ENCODE measurements at regions not wholly inside any gene's neighbourhood (a gene's known extent, or its start where the extent isn't known, plus 50 kb on each side); places are given as distances from the start of the nearest gene placed in this dataset.

GRCh38 chr2:11031876-11032275 lies 120.1 kb downstream of the KCNF1 start:
- H3K27me3 Mint-ChIP-seq: peaks cover 33% of the 10 kb centered on the region
- DNase-seq: no peak
- no peak overlapping the region for H3K27ac Mint-ChIP-seq
- no peak overlapping the region for H3K4me3 Mint-ChIP-seq
- H3K36me3 Mint-ChIP-seq (ENCODE audit: low read depth): no peaks in the 10 kb centered on the region
- no peaks in the 10 kb centered on the region for H3K4me1 Mint-ChIP-seq (ENCODE audit: low read depth)
- peaks cover 17% of the 10 kb centered on the region for H3K9me3 Mint-ChIP-seq

GRCh38 chr2:11032396-11032795 lies 120.7 kb downstream of the KCNF1 start:
- peaks cover 22% of the 10 kb centered on the region for H3K9me3 Mint-ChIP-seq

GRCh38 chr2:11033114-11033513 lies 121.4 kb downstream of the KCNF1 start:
- H3K27me3 Mint-ChIP-seq: peaks cover 43% of the 10 kb centered on the region
- H3K4me1 Mint-ChIP-seq (ENCODE audit: low read depth): no peaks in the 10 kb centered on the region
- H3K27ac Mint-ChIP-seq: no peak overlapping the region
- H3K36me3 Mint-ChIP-seq (ENCODE audit: low read depth): no peaks in the 10 kb centered on the region
- no peak for DNase-seq
- no peak overlapping the region for H3K4me3 Mint-ChIP-seq
- H3K9me3 Mint-ChIP-seq: peaks cover 29% of the 10 kb centered on the region

More at GRCh38 chr2:11032396-11032795, 120.7 kb downstream of the KCNF1 start:
- no peak overlapping the region for H3K4me3 Mint-ChIP-seq
- no peak for DNase-seq
- no peak overlapping the region for H3K27ac Mint-ChIP-seq
- H3K27me3 Mint-ChIP-seq: peaks cover 38% of the 10 kb centered on the region
- H3K36me3 Mint-ChIP-seq (ENCODE audit: low read depth): no peaks in the 10 kb centered on the region
- no peaks in the 10 kb centered on the region for H3K4me1 Mint-ChIP-seq (ENCODE audit: low read depth)

- Mint-ChIP-seq H3K4me3 (no peak overlapping the region), H3K27ac (no peak overlapping the region), H3K4me1 (ENCODE audit: low read depth) (no peaks in the 10 kb centered on the region), H3K27me3 (peaks cover 60% of the 10 kb centered on the region), H3K36me3 (ENCODE audit: low read depth) (no peaks in the 10 kb centered on the region), H3K9me3 (peaks cover 38% of the 10 kb centered on the region)
- DNase-seq: no peak
Measured at GRCh38 chr2:11038641-11039040, 116.6 kb upstream of the SLC66A3 start.

GRCh38 chr2:11040992-11041391 lies 114.3 kb upstream of the SLC66A3 start:
- H3K27ac Mint-ChIP-seq: no peak overlapping the region
- H3K4me3 Mint-ChIP-seq: no peak overlapping the region
- no peaks in the 10 kb centered on the region for H3K36me3 Mint-ChIP-seq (ENCODE audit: low read depth)
- H3K4me1 Mint-ChIP-seq (ENCODE audit: low read depth): no peaks in the 10 kb centered on the region
- H3K27me3 Mint-ChIP-seq: peaks cover 57% of the 10 kb centered on the region
- H3K9me3 Mint-ChIP-seq: peaks cover 35% of the 10 kb centered on the region
- no peak for DNase-seq

- no peak overlapping the region for H3K4me3 Mint-ChIP-seq
- no peaks in the 10 kb centered on the region for H3K36me3 Mint-ChIP-seq (ENCODE audit: low read depth)
- peaks cover 19% of the 10 kb centered on the region for H3K9me3 Mint-ChIP-seq
- DNase-seq: no peak
- peaks cover 41% of the 10 kb centered on the region for H3K27me3 Mint-ChIP-seq
- no peaks in the 10 kb centered on the region for H3K4me1 Mint-ChIP-seq (ENCODE audit: low read depth)
- H3K27ac Mint-ChIP-seq: no peak overlapping the region
Measured at GRCh38 chr2:11042841-11043240, 112.4 kb upstream of the SLC66A3 start.

GRCh38 chr2:11043245-11043644 lies 112.0 kb upstream of the SLC66A3 start:
- Mint-ChIP-seq H3K27ac (no peak overlapping the region), H3K9me3 (peaks cover 15% of the 10 kb centered on the region), H3K36me3 (ENCODE audit: low read depth) (no peaks in the 10 kb centered on the region), H3K4me1 (ENCODE audit: low read depth) (no peaks in the 10 kb centered on the region), H3K27me3 (peaks cover 37% of the 10 kb centered on the region), H3K4me3 (no peak overlapping the region)
- no peak for DNase-seq

GRCh38 chr2:11044201-11044600 lies 111.1 kb upstream of the SLC66A3 start:
- Mint-ChIP-seq H3K27me3 (peaks cover 35% of the 10 kb centered on the region), H3K4me1 (ENCODE audit: low read depth) (no peaks in the 10 kb centered on the region), H3K27ac (no peak overlapping the region), H3K9me3 (peaks cover 8% of the 10 kb centered on the region), H3K4me3 (no peak overlapping the region), H3K36me3 (ENCODE audit: low read depth) (no peaks in the 10 kb centered on the region)
- no peak for DNase-seq

- no peaks in the 10 kb centered on the region for H3K36me3 Mint-ChIP-seq (ENCODE audit: low read depth)
- no peaks in the 10 kb centered on the region for H3K9me3 Mint-ChIP-seq
- H3K27ac Mint-ChIP-seq: no peak overlapping the region
- no peaks in the 10 kb centered on the region for H3K4me1 Mint-ChIP-seq (ENCODE audit: low read depth)
- no peak overlapping the region for H3K4me3 Mint-ChIP-seq
- H3K27me3 Mint-ChIP-seq: peaks cover 30% of the 10 kb centered on the region
- DNase-seq: no peak
Measured at GRCh38 chr2:11045294-11045693, 110.0 kb upstream of the SLC66A3 start.

GRCh38 chr2:11048335-11049008 lies 106.8 kb upstream of the SLC66A3 start:
- Mint-ChIP-seq H3K27me3 (peaks cover 7% of the 10 kb centered on the region), H3K4me3 (no peak overlapping the region), H3K4me1 (ENCODE audit: low read depth) (no peaks in the 10 kb centered on the region), H3K27ac (no peak overlapping the region), H3K9me3 (no peaks in the 10 kb centered on the region), H3K36me3 (ENCODE audit: low read depth) (no peaks in the 10 kb centered on the region)
- no peak for DNase-seq

- peaks cover 2% of the 10 kb centered on the region for H3K27me3 Mint-ChIP-seq
- no peak overlapping the region for H3K4me3 Mint-ChIP-seq
- DNase-seq: no peak
- H3K27ac Mint-ChIP-seq: no peak overlapping the region
- H3K4me1 Mint-ChIP-seq (ENCODE audit: low read depth): no peaks in the 10 kb centered on the region
- no peaks in the 10 kb centered on the region for H3K9me3 Mint-ChIP-seq
- no peaks in the 10 kb centered on the region for H3K36me3 Mint-ChIP-seq (ENCODE audit: low read depth)
Measured at GRCh38 chr2:11050565-11050964, 104.7 kb upstream of the SLC66A3 start.

- no peaks in the 10 kb centered on the region for H3K4me1 Mint-ChIP-seq (ENCODE audit: low read depth)
- no peak for DNase-seq
- H3K4me3 Mint-ChIP-seq: no peak overlapping the region
- no peak overlapping the region for H3K27ac Mint-ChIP-seq
- H3K36me3 Mint-ChIP-seq (ENCODE audit: low read depth): no peaks in the 10 kb centered on the region
- no peaks in the 10 kb centered on the region for H3K9me3 Mint-ChIP-seq
- H3K27me3 Mint-ChIP-seq: peaks cover 6% of the 10 kb centered on the region
Measured at GRCh38 chr2:11051280-11051679, 104.0 kb upstream of the SLC66A3 start.

GRCh38 chr2:11053546-11053945 lies 101.7 kb upstream of the SLC66A3 start:
- Mint-ChIP-seq H3K4me1 (ENCODE audit: low read depth) (no peaks in the 10 kb centered on the region), H3K4me3 (no peak overlapping the region)

GRCh38 chr2:11054783-11055678 lies 100.2 kb upstream of the SLC66A3 start:
- H3K27me3 Mint-ChIP-seq: peaks cover 15% of the 10 kb centered on the region
- H3K4me3 Mint-ChIP-seq: no peak overlapping the region
- no peaks in the 10 kb centered on the region for H3K4me1 Mint-ChIP-seq (ENCODE audit: low read depth)

More at GRCh38 chr2:11053546-11053945, 101.7 kb upstream of the SLC66A3 start:
- DNase-seq: no peak
- no peak overlapping the region for H3K27ac Mint-ChIP-seq
- no peaks in the 10 kb centered on the region for H3K36me3 Mint-ChIP-seq (ENCODE audit: low read depth)
- peaks cover 15% of the 10 kb centered on the region for H3K27me3 Mint-ChIP-seq
- H3K9me3 Mint-ChIP-seq: no peaks in the 10 kb centered on the region

GRCh38 chr2:11055679-11056215 lies 99.5 kb upstream of the SLC66A3 start:
- H3K4me3 Mint-ChIP-seq: no peak overlapping the region
- H3K4me1 Mint-ChIP-seq (ENCODE audit: low read depth): no peaks in the 10 kb centered on the region
- no peaks in the 10 kb centered on the region for H3K36me3 Mint-ChIP-seq (ENCODE audit: low read depth)
- no peak for DNase-seq
- peaks cover 15% of the 10 kb centered on the region for H3K27me3 Mint-ChIP-seq
- peaks cover 8% of the 10 kb centered on the region for H3K9me3 Mint-ChIP-seq
- no peak overlapping the region for H3K27ac Mint-ChIP-seq

More at GRCh38 chr2:11054783-11055678, 100.2 kb upstream of the SLC66A3 start:
- Mint-ChIP-seq H3K27ac (no peak overlapping the region), H3K9me3 (peaks cover under 1% of the 10 kb centered on the region), H3K36me3 (ENCODE audit: low read depth) (no peaks in the 10 kb centered on the region)
- DNase-seq: no peak
